ENCODE measurements at regions not wholly inside any gene's neighbourhood (a gene's known extent, or its start where the extent isn't known, plus 50 kb on each side); places are given as distances from the start of the nearest gene placed in this dataset.
A peak's percentile ranks its signal among the peaks of the same experiment; 100 is the strongest.

DNA sequence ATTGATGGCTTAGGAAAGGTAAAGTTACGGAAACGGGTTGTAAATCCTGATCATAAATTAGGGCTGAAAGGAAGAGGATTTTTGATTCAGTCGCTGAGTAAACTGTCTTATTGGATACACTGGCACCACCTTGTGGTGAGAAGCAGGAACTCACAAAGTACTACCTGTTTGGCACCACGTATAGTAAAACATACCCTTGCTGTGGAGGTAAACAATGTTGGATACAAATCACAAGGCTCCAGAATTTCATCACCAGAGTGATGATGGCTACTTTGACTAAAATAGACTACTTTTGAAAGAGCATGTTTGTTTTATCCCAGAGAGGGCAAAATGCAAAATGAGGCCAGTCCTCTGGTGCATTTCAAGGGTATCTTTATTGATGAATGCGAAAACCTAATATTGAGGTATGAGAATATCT, 216.9 kb downstream of the IGSF11 start:
- DNase-seq (ENCODE audit: low read depth) = peak; percentile 1

GRCh38 chr3:118818386-118818785, 216.3 kb downstream of the IGSF11 start:
- no peak for DNase-seq (ENCODE audit: low read depth)

GRCh38 chr3:118823626-118824025, 211.0 kb downstream of the IGSF11 start:
- DNase-seq (ENCODE audit: low read depth) = no peak

- no peak for DNase-seq (ENCODE audit: low read depth)
Observed at GRCh38 chr3:118827446-118827845, 207.2 kb downstream of the IGSF11 start.

DNA sequence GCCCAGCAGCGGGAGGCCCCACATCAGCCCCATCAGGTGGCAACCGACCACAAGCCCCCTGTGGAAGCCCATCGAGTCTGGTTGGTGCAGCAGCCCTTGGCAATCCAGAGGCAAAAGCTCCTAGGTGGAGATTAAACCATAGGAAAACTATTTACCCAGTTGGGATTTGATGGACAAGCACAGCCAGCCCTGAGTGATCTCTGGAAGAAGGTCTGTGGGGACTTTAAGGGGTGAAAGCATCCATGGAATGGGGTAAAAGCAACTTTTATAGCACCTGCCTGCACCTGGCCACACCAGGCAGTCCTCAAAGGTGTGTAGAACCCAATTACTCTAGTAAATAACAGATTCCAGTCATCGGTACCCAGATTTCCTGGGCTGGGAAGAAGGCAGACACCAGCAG, 206.3 kb downstream of the IGSF11 start:
- DNase-seq (ENCODE audit: low read depth) = no peak

- no peak for DNase-seq (ENCODE audit: low read depth)
Observed at GRCh38 chr3:118833075-118833474, 201.6 kb downstream of the IGSF11 start.

- no peak for DNase-seq (ENCODE audit: low read depth)
Observed at GRCh38 chr3:118838871-118839270, 195.8 kb downstream of the IGSF11 start.

DNA sequence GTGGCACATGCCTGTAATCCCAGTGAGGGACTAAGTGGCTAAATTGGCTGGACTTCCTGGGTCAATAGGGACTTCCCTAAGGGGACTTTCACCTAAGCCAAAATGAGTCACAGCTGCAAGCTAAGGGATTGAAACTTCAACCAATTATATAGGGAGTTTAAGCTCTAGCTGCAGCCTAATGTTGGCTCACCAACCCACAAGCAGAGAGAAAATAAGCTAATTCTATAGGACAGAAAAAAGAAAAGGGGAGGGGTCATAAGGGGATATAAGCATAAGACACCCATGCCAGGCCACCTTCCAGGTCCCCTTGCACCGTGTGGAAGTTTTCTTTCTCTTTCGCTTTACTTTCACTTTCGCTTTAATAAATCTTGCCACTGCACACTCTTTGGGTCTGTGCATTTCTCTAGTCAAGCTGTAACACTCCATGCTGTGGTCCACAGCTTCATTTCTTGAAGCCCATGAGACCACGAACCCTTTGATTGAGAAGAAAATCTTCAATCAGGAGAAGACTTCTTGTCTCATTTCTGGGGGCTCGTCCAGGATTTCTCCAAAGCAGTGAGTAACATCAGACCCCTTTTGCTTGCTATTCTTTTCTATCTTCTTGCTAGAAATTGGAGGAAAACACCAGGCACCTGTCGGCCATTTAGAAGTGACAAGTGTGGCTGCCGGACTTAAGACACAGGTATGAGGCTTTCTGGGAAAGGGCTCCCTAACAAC, 192.3 kb downstream of the IGSF11 start:
- DNase-seq (ENCODE audit: low read depth) = no peak

DNA sequence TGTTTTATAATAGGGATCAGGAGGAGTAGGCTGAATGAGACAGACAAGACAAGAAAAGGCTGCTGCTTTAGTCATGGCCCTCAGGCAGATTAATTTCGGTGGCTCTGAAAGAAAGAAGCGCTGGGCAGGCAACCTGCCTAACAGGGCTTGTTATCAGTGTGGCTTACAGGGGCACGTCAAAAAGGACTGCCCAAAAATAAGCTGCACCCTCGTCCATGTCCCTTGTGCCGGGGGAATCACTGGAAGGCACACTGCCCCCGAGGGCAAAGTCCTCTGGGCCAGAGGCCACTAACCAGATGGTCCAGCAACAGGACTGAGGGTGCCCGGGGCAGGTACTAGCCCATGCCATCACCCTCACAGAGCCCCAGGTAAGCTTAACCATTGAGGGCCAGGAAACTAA, 188.5 kb downstream of the IGSF11 start:
- DNase-seq (ENCODE audit: low read depth) = no peak

Measured in stimulated activated CD8-positive, alpha-beta memory T cell treated with anti-CD3 and anti-CD28 coated beads, Interleukin-7, amount 100 ng/mL, for 24 hours (primary cell).